ENCODE measurements at regions not wholly inside any gene's neighbourhood (a gene's known extent, or its start where the extent isn't known, plus 50 kb on each side); places are given as distances from the start of the nearest gene placed in this dataset.

GRCh38 chr14:103220134-103220981 is 97.1 kb downstream of the TNFAIP2 start:
- H3K4me3 Mint-ChIP-seq: peak overlapping the region; percentile 51
- H3K4me1 Mint-ChIP-seq: no peaks in the 10 kb centered on the region
- peak in 1 of 2 experiments; percentile 57 for DNase-seq (ENCODE audit: low spot score in 2 of 2, unreplicated experiment in 2 of 2)
- peaks cover 4% of the 10 kb centered on the region for H3K9me3 Mint-ChIP-seq
- no peak overlapping the region for H3K27ac Mint-ChIP-seq
- TF ChIP-seq, protein P1, sequence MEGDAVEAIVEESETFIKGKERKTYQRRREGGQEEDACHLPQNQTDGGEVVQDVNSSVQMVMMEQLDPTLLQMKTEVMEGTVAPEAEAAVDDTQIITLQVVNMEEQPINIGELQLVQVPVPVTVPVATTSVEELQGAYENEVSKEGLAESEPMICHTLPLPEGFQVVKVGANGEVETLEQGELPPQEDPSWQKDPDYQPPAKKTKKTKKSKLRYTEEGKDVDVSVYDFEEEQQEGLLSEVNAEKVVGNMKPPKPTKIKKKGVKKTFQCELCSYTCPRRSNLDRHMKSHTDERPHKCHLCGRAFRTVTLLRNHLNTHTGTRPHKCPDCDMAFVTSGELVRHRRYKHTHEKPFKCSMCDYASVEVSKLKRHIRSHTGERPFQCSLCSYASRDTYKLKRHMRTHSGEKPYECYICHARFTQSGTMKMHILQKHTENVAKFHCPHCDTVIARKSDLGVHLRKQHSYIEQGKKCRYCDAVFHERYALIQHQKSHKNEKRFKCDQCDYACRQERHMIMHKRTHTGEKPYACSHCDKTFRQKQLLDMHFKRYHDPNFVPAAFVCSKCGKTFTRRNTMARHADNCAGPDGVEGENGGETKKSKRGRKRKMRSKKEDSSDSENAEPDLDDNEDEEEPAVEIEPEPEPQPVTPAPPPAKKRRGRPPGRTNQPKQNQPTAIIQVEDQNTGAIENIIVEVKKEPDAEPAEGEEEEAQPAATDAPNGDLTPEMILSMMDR (IDR thresholded peaks at IDR 0.05; ENCODE audit: unreplicated experiment): no peak
- H3K36me3 Mint-ChIP-seq: no peaks in the 10 kb centered on the region
- peaks cover 49% of the 10 kb centered on the region for H3K27me3 Mint-ChIP-seq (ENCODE audit: low read depth)

DNA sequence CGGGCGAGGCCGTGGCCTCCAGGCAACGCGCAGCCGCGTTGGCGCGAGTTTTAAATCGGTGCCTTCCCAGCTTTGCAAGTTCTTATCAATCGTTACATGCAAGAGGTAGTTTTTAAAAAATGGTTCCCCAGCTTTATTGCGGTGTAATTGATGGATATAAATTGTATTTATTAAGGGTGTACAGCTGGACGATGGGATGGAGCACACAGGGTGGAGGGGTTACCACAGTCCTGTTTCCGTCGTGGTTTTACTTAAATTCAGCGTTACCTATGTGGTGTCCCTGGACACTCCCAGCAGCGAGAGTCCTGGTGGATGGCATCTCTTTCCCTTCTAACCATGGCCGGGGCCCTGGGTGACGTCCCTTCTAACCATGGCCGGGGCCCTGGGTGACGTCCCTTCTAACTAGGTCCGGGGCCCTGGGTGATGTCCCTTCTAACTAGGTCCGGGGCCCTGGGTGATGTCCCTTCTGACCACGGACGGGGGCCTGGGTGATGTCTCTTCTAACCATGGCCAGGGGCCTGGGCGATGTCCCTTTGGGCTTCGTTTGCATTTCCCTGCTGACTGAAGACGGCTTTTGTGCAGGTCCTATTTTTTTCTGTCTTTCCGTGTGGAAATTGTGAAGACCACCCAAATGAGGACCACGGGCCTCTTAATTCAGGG is 97.9 kb downstream of the TNFAIP2 start:
- DNase-seq (ENCODE audit: low spot score in 2 of 2, unreplicated experiment in 2 of 2): no peak
- no peaks in the 10 kb centered on the region for H3K36me3 Mint-ChIP-seq
- H3K4me3 Mint-ChIP-seq: peak overlapping the region; percentile 49
- peaks cover 49% of the 10 kb centered on the region for H3K27me3 Mint-ChIP-seq (ENCODE audit: low read depth)
- H3K4me1 Mint-ChIP-seq: no peaks in the 10 kb centered on the region
- TF ChIP-seq, protein P1 (IDR thresholded peaks at IDR 0.05; ENCODE audit: unreplicated experiment): no peak
- no peak overlapping the region for H3K27ac Mint-ChIP-seq
- H3K9me3 Mint-ChIP-seq: peaks cover 4% of the 10 kb centered on the region

DNA sequence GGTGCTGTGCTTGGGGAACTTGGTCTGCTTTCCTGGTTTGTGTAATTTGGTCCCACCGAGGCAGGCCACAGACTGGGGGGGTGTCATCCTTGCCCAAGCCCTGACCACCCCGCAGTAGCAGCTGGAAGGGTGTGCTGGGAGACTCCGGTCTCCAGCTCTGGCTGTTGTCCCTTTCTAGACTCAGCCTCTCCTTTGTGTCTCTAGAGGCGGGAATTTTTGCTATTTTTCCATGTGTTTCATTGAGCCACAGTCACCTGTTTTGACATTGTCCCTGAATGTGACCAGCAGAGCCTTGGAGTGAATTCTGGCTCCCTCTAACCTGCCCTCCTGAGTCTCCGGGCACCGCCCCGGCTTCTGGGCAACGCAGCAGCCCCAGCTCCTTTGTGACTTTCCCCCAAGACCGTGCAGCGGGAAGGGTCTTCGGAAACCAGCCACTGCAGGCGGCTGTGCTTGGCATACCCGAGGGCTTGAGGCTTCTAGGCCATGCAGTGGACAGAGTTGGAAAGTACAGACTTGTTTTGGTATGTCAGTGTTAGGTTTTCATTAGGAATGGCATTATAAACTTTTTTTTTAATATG is 98.6 kb downstream of the TNFAIP2 start:
- TF ChIP-seq, protein P1 (IDR thresholded peaks at IDR 0.05; ENCODE audit: unreplicated experiment): no peak
- Mint-ChIP-seq H3K4me3 (peak overlapping the region; percentile 47), H3K9me3 (peaks cover 4% of the 10 kb centered on the region), H3K27me3 (ENCODE audit: low read depth) (peaks cover 49% of the 10 kb centered on the region), H3K4me1 (no peaks in the 10 kb centered on the region), H3K36me3 (no peaks in the 10 kb centered on the region), H3K27ac (no peak overlapping the region)
- DNase-seq (ENCODE audit: low spot score in 2 of 2, unreplicated experiment in 2 of 2): no peak

DNA sequence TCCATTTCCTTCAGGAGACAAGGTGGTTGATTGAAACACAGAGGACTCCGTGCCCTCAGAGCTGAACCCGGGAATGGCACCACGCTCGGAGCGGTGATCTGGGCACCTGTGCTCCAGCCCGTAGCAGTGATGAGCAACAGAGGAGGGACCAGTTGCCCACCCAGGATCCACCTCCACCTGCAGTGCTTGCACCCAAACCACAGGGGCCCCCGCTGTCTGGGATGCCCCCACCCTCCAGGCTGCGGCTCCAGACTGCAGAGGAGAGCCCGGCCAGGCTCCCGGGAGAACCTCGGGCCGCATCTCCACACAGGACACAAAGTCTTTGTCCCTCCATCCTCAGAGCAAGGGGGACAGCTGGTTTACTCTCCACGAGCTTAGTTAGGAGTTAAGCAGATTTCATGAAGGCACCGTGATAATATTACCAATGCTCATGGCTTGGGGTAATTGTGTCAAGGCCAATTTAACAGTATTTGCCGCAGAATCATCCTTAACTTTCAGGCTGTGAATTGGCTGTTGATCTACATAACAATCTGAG is 100.6 kb downstream of the TNFAIP2 start:
- no peak overlapping the region for H3K27ac Mint-ChIP-seq
- TF ChIP-seq, protein P1 (IDR thresholded peaks at IDR 0.05; ENCODE audit: unreplicated experiment): no peak
- peaks cover 45% of the 10 kb centered on the region for H3K27me3 Mint-ChIP-seq (ENCODE audit: low read depth)
- no peaks in the 10 kb centered on the region for H3K36me3 Mint-ChIP-seq
- no peak for DNase-seq (ENCODE audit: low spot score in 2 of 2, unreplicated experiment in 2 of 2)
- H3K4me1 Mint-ChIP-seq: no peaks in the 10 kb centered on the region
- no peak overlapping the region for H3K4me3 Mint-ChIP-seq
- no peaks in the 10 kb centered on the region for H3K9me3 Mint-ChIP-seq

DNA sequence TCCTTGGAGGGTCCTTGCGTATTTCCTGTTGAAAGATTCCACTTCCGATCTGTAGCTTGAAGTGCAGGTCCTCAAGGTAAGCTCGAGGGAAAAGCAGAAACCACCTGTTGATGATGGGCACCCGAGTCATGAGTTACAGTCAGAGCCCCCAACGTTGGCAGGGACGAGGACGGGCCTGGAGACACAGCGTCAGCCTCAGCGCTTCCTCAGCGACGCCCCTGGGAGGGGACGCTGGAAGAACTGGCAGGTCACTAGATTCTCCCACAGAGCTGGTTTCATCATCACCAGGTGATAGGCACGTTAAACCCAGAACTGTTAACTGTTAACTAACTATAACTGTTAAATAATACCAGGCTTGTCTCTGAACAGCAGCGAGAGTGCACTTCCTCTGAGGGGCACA is 101.8 kb downstream of the TNFAIP2 start:
- peaks cover 34% of the 10 kb centered on the region for H3K27me3 Mint-ChIP-seq (ENCODE audit: low read depth)
- H3K27ac Mint-ChIP-seq: no peak overlapping the region
- no peaks in the 10 kb centered on the region for H3K36me3 Mint-ChIP-seq
- no peaks in the 10 kb centered on the region for H3K4me1 Mint-ChIP-seq
- no peak overlapping the region for H3K4me3 Mint-ChIP-seq
- no peaks in the 10 kb centered on the region for H3K9me3 Mint-ChIP-seq
- no peak for DNase-seq (ENCODE audit: low spot score in 2 of 2, unreplicated experiment in 2 of 2)
- TF ChIP-seq, protein P1 (IDR thresholded peaks at IDR 0.05; ENCODE audit: unreplicated experiment): no peak

Measured in mesothelial cell of epicardium (in vitro differentiated cells).